Rectal smooth muscle tissue (tissue), 1 donor: ENCODE measurements at regions not wholly inside any gene's neighbourhood (a gene's known extent, or its start where the extent isn't known, plus 50 kb on each side); places are given as distances from the start of the nearest gene placed in this dataset.

Experiments used
- H3K27ac ChIP-seq: one replicate; pipeline ENCODE4 v1.7.0; 2013; ENCODE audit warnings: low read depth, low read length, inconsistent platforms
- H3K27me3 ChIP-seq: one replicate; pipeline ENCODE4 v1.7.0; 2013; ENCODE audit warnings: low read length; ENCODE audit not compliant: control insufficient read depth, insufficient read depth
- H3K36me3 ChIP-seq: one replicate; pipeline ENCODE4 v1.7.0; 2013; ENCODE audit warnings: low read length; ENCODE audit not compliant: control insufficient read depth, insufficient read depth
- H3K4me1 ChIP-seq: one replicate; pipeline ENCODE4 v1.7.0; 2013; ENCODE audit warnings: low read length; ENCODE audit not compliant: control insufficient read depth, insufficient read depth
- H3K4me3 ChIP-seq: one replicate; pipeline ENCODE4 v1.7.0; 2013; ENCODE audit warnings: low read length
- H3K9ac ChIP-seq: one replicate; pipeline ENCODE4 v1.7.0; 2013; ENCODE audit warnings: low read length

- H3K9ac ChIP-seq = no peak overlapping the region
- H3K36me3 ChIP-seq = no peaks in the 10 kb centered on the region
- no peaks in the 10 kb centered on the region for H3K27me3 ChIP-seq
- H3K4me1 ChIP-seq = no peaks in the 10 kb centered on the region
- H3K4me3 ChIP-seq = no peak overlapping the region
- no peak overlapping the region for H3K27ac ChIP-seq
Observed at GRCh38 chr13:88979465-88980175, 1308.4 kb downstream of the SLITRK5 start.

- H3K4me3 ChIP-seq = no peak overlapping the region
- no peak overlapping the region for H3K9ac ChIP-seq
- H3K27me3 ChIP-seq = no peaks in the 10 kb centered on the region
- no peak overlapping the region for H3K27ac ChIP-seq
- H3K36me3 ChIP-seq = no peaks in the 10 kb centered on the region
- H3K4me1 ChIP-seq = no peaks in the 10 kb centered on the region
Observed at GRCh38 chr13:89003656-89004055, 1332.5 kb downstream of the SLITRK5 start.

GRCh38 chr13:89011615-89012014 is 1340.4 kb downstream of the SLITRK5 start:
- H3K36me3 ChIP-seq = no peaks in the 10 kb centered on the region
- no peaks in the 10 kb centered on the region for H3K27me3 ChIP-seq
- no peak overlapping the region for H3K4me3 ChIP-seq
- no peak overlapping the region for H3K27ac ChIP-seq
- no peaks in the 10 kb centered on the region for H3K4me1 ChIP-seq
- H3K9ac ChIP-seq = no peak overlapping the region

GRCh38 chr13:89027694-89028306 is 1356.6 kb downstream of the SLITRK5 start:
- H3K4me3 ChIP-seq = no peak overlapping the region
- no peaks in the 10 kb centered on the region for H3K4me1 ChIP-seq
- H3K36me3 ChIP-seq = no peaks in the 10 kb centered on the region
- H3K27me3 ChIP-seq = no peaks in the 10 kb centered on the region
- H3K27ac ChIP-seq = no peak overlapping the region
- no peak overlapping the region for H3K9ac ChIP-seq

- Histone ChIP-seq H3K27ac (no peak overlapping the region), H3K27me3 (no peaks in the 10 kb centered on the region), H3K4me3 (no peak overlapping the region), H3K9ac (no peak overlapping the region), H3K36me3 (no peaks in the 10 kb centered on the region), H3K4me1 (no peaks in the 10 kb centered on the region)
Observed at GRCh38 chr13:89029062-89029461, 1357.9 kb downstream of the SLITRK5 start.

- Histone ChIP-seq H3K4me3 (no peak overlapping the region), H3K9ac (no peak overlapping the region), H3K27me3 (no peaks in the 10 kb centered on the region), H3K36me3 (no peaks in the 10 kb centered on the region), H3K27ac (no peak overlapping the region), H3K4me1 (no peaks in the 10 kb centered on the region)
Observed at GRCh38 chr13:89034015-89034414, 1362.8 kb downstream of the SLITRK5 start.

GRCh38 chr13:89052699-89053098 is 1381.5 kb downstream of the SLITRK5 start:
- H3K27me3 ChIP-seq = no peaks in the 10 kb centered on the region
- no peak overlapping the region for H3K4me3 ChIP-seq
- no peaks in the 10 kb centered on the region for H3K36me3 ChIP-seq
- no peak overlapping the region for H3K27ac ChIP-seq
- H3K9ac ChIP-seq = no peak overlapping the region
- H3K4me1 ChIP-seq = no peaks in the 10 kb centered on the region

- no peak overlapping the region for H3K27ac ChIP-seq
- H3K4me1 ChIP-seq = no peaks in the 10 kb centered on the region
- H3K4me3 ChIP-seq = no peak overlapping the region
- H3K9ac ChIP-seq = no peak overlapping the region
- no peaks in the 10 kb centered on the region for H3K36me3 ChIP-seq
- no peaks in the 10 kb centered on the region for H3K27me3 ChIP-seq
Observed at GRCh38 chr13:89053418-89053817, 1382.2 kb downstream of the SLITRK5 start.

GRCh38 chr13:89057274-89057673 is 1386.1 kb downstream of the SLITRK5 start:
- Histone ChIP-seq H3K9ac (no peak overlapping the region), H3K27me3 (no peaks in the 10 kb centered on the region), H3K4me1 (no peaks in the 10 kb centered on the region), H3K27ac (no peak overlapping the region), H3K4me3 (no peak overlapping the region), H3K36me3 (no peaks in the 10 kb centered on the region)

GRCh38 chr13:89057862-89058261 is 1386.7 kb downstream of the SLITRK5 start:
- Histone ChIP-seq H3K4me3 (no peak overlapping the region), H3K27ac (no peak overlapping the region), H3K36me3 (no peaks in the 10 kb centered on the region), H3K27me3 (no peaks in the 10 kb centered on the region), H3K4me1 (no peaks in the 10 kb centered on the region), H3K9ac (no peak overlapping the region)

GRCh38 chr13:89061821-89062220 is 1390.7 kb downstream of the SLITRK5 start:
- no peak overlapping the region for H3K27ac ChIP-seq
- H3K27me3 ChIP-seq = no peaks in the 10 kb centered on the region

GRCh38 chr13:89066868-89067466 is 1395.8 kb downstream of the SLITRK5 start:
- H3K9ac ChIP-seq = no peak overlapping the region
- no peaks in the 10 kb centered on the region for H3K36me3 ChIP-seq
- no peak overlapping the region for H3K4me3 ChIP-seq
- no peaks in the 10 kb centered on the region for H3K27me3 ChIP-seq
- H3K4me1 ChIP-seq = no peaks in the 10 kb centered on the region
- no peak overlapping the region for H3K27ac ChIP-seq

More at GRCh38 chr13:89061821-89062220, 1390.7 kb downstream of the SLITRK5 start:
- H3K4me1 ChIP-seq = no peaks in the 10 kb centered on the region
- H3K9ac ChIP-seq = no peak overlapping the region
- H3K36me3 ChIP-seq = no peaks in the 10 kb centered on the region
- no peak overlapping the region for H3K4me3 ChIP-seq

GRCh38 chr13:89072979-89073378 is 1401.8 kb downstream of the SLITRK5 start:
- no peaks in the 10 kb centered on the region for H3K36me3 ChIP-seq
- H3K4me3 ChIP-seq = no peak overlapping the region
- no peak overlapping the region for H3K27ac ChIP-seq
- no peak overlapping the region for H3K9ac ChIP-seq
- no peaks in the 10 kb centered on the region for H3K4me1 ChIP-seq
- no peaks in the 10 kb centered on the region for H3K27me3 ChIP-seq
